IMR-90 (cell line): ENCODE measurements at regions not wholly inside any gene's neighbourhood (a gene's known extent, or its start where the extent isn't known, plus 50 kb on each side); places are given as distances from the start of the nearest gene placed in this dataset.

Experiments
- ATAC-seq: fragments of 200-7000 bp; cut with Tn5 transposase; 2 replicates; pipeline ENCODE4 v1.9.1; 2020; ENCODE audit warnings: low read depth, mild to moderate bottlenecking, moderate library complexity
- BruUV-seq: library from RNA; stranded (reverse); fragments of 400-500 nt; replicated peaks from 2 replicates; lab custom pipeline; 2021; lab: Mats Ljungman, UMichigan
- CTCF ChIA-PET: fragments of 300-600 bp; formaldehyde crosslinking; extraction: SDS; loops from one replicate; lab custom pipeline; 2021; ENCODE audit warnings: antibody characterized with exemption; lab: Yijun Ruan, JAX
- POLR2A ChIA-PET: fragments of 300-600 bp; sonication (Branson Sonifier 250); formaldehyde crosslinking; loops from one replicate; lab custom pipeline; 2022; ENCODE audit warnings: antibody characterized with exemption; ENCODE audit not compliant: unreplicated experiment; lab: Charles Lee
- DNase-seq: peaks from one replicate; pipeline ENCODE4 v3.0.0; 2013
- H2AFZ ChIP-seq: replicated peaks from 2 replicates; pipeline ENCODE3; 2013; ENCODE audit warnings: low read length, mild to moderate bottlenecking; ENCODE audit not compliant: poor library complexity
- H2AK5ac ChIP-seq: 2 replicates; pipeline ENCODE4 v1.6.1; 2013; ENCODE audit warnings: low read depth, low read length, inconsistent platforms
- H2AK9ac ChIP-seq: replicated peaks from 2 replicates; pipeline ENCODE3; 2013; ENCODE audit warnings: mild to moderate bottlenecking, low read depth, low read length, moderate library complexity; ENCODE audit not compliant: poor library complexity
- H2BK120ac ChIP-seq: 2 replicates; pipeline ENCODE4 v1.6.1; 2013; ENCODE audit warnings: low read depth, low read length, inconsistent platforms
- H2BK15ac ChIP-seq: 3 replicates; pipeline ENCODE4 v1.6.1; 2013; ENCODE audit warnings: low read depth, low read length, inconsistent platforms
- H2BK20ac ChIP-seq: 2 replicates; pipeline ENCODE4 v1.6.1; 2013; ENCODE audit warnings: low read depth, mild to moderate bottlenecking, inconsistent platforms, low read length, moderate library complexity
- H2BK5ac ChIP-seq: 2 replicates; pipeline ENCODE4 v1.6.1; 2013; ENCODE audit warnings: mild to moderate bottlenecking, low read depth, low read length, inconsistent platforms; ENCODE audit not compliant: poor library complexity, severe bottlenecking
- H3K14ac ChIP-seq: replicated peaks from 2 replicates; pipeline ENCODE4 v1.6.1; 2013; ENCODE audit warnings: low read depth, low read length, inconsistent platforms
- H3K18ac ChIP-seq: 2 replicates; pipeline ENCODE4 v1.6.1; 2013; ENCODE audit warnings: low read depth, low read length, control low read depth
- H3K23ac ChIP-seq: 2 replicates; pipeline ENCODE4 v1.6.1; 2013; ENCODE audit warnings: low read depth, low read length, inconsistent platforms
- H3K27ac ChIP-seq: 2 replicates; pipeline ENCODE4 v1.5.1; 2013; ENCODE audit warnings: mild to moderate bottlenecking, control low read depth, low read length; ENCODE audit not compliant: insufficient read depth
- H3K27me3 ChIP-seq: 2 replicates; pipeline ENCODE4 v1.6.1; 2013; ENCODE audit warnings: low read length; ENCODE audit not compliant: control insufficient read depth, insufficient read depth
- H3K36me3 ChIP-seq: 2 replicates; pipeline ENCODE4 v1.6.1; 2013; ENCODE audit warnings: low read length, mixed read lengths; ENCODE audit not compliant: control insufficient read depth, insufficient read depth
- H3K4ac ChIP-seq: 2 replicates; pipeline ENCODE4 v1.6.1; 2013; ENCODE audit warnings: low read depth, low read length, inconsistent platforms
- H3K4me1 ChIP-seq: 2 replicates; pipeline ENCODE4 v1.6.1; 2013; ENCODE audit warnings: low read length, mixed read lengths; ENCODE audit not compliant: control insufficient read depth, insufficient read depth
- H3K4me2 ChIP-seq: 2 replicates; pipeline ENCODE4 v1.6.1; 2013; ENCODE audit warnings: low read depth, mild to moderate bottlenecking, control low read depth, low read length, moderate library complexity
- H3K4me3 ChIP-seq: 2 replicates; pipeline ENCODE4 v1.5.1; 2013; ENCODE audit warnings: low read depth, mild to moderate bottlenecking, control low read depth, low read length, moderate library complexity; ENCODE audit not compliant: insufficient read depth
- H3K56ac ChIP-seq: 2 replicates; pipeline ENCODE4 v1.6.1; 2013; ENCODE audit warnings: low read length, inconsistent platforms; ENCODE audit not compliant: insufficient read depth; ENCODE audit errors: extremely low read depth
- H3K79me1 ChIP-seq, 2 experiments: 2 replicates each; pipeline ENCODE4 v1.6.1; 2013; ENCODE audit warnings: low read length in 2 of 2, inconsistent platforms in 1 of 2, low read depth in 1 of 2
- H3K9ac ChIP-seq: 2 replicates; pipeline ENCODE4 v1.6.1; 2013; ENCODE audit warnings: low read depth, low read length, control low read depth
- H3K9me1 ChIP-seq: 2 replicates; pipeline ENCODE4 v1.6.1; 2013; ENCODE audit warnings: low read length, inconsistent platforms; ENCODE audit not compliant: insufficient read depth
- H3K9me3 ChIP-seq: 2 replicates; pipeline ENCODE4 v1.6.1; 2013; ENCODE audit warnings: low read length; ENCODE audit not compliant: control insufficient read depth, insufficient read depth
- H4K20me1 ChIP-seq: 2 replicates; pipeline ENCODE4 v1.6.1; 2013; ENCODE audit warnings: low read length, inconsistent platforms; ENCODE audit not compliant: insufficient read depth
- H4K5ac ChIP-seq: 2 replicates; pipeline ENCODE4 v1.6.1; 2013; ENCODE audit warnings: mild to moderate bottlenecking, low read depth, low read length, control low read depth
- H4K8ac ChIP-seq, 2 experiments: 2 replicates each; pipeline ENCODE4 v1.6.1; 2013; ENCODE audit warnings: low read depth in 2 of 2, low read length in 2 of 2, control low read depth in 1 of 2, inconsistent platforms in 1 of 2
- H4K91ac ChIP-seq: 2 replicates; pipeline ENCODE4 v1.6.1; 2013; ENCODE audit warnings: low read depth, low read length, inconsistent platforms; ENCODE audit not compliant: insufficient read depth
- BHLHE40 ChIP-seq: fragments of 150-350 bp; IDR thresholded peaks from 2 replicates; pipeline ENCODE4 v1.6.1; 2016; ENCODE audit warnings: mild to moderate bottlenecking, low read depth, low read length
- CEBPB ChIP-seq: IDR thresholded peaks from 2 replicates; pipeline ENCODE4 v1.6.1; 2012; ENCODE audit warnings: low read depth, low read length, improper control_type of control experiment
- CHD1 ChIP-seq: IDR thresholded peaks from 2 replicates; pipeline ENCODE4 v1.6.1; 2012; ENCODE audit warnings: low read depth, low read length, improper control_type of control experiment
- FOS ChIP-seq: fragments of 150-350 bp; IDR thresholded peaks from 2 replicates; pipeline ENCODE4 v1.6.1; 2016; ENCODE audit warnings: low read depth, low read length
- MAFK ChIP-seq: IDR thresholded peaks from 2 replicates; pipeline ENCODE4 v1.6.1; 2012; ENCODE audit warnings: low read depth, low read length, improper control_type of control experiment
- MAZ ChIP-seq: IDR thresholded peaks from 2 replicates; pipeline ENCODE4 v1.6.1; 2012; ENCODE audit warnings: low read depth, mild to moderate bottlenecking, low read length, improper control_type of control experiment, moderate library complexity, borderline replicate concordance
- MXI1 ChIP-seq: IDR thresholded peaks from 2 replicates; pipeline ENCODE4 v1.6.1; 2012; ENCODE audit warnings: low read depth, mild to moderate bottlenecking, low read length, moderate library complexity, borderline replicate concordance
- NFE2L2 ChIP-seq: fragments of 150-350 bp; IDR thresholded peaks from 2 replicates; pipeline ENCODE4 v1.6.1; 2016; ENCODE audit warnings: low read depth, mild to moderate bottlenecking, low read length
- RAD21 ChIP-seq: IDR thresholded peaks from 2 replicates; pipeline ENCODE4 v1.6.1; 2012; ENCODE audit warnings: low read length, improper control_type of control experiment
- RCOR1 ChIP-seq: IDR thresholded peaks from 2 replicates; pipeline ENCODE4 v1.6.1; 2012; ENCODE audit warnings: mild to moderate bottlenecking, low read length, improper control_type of control experiment; ENCODE audit not compliant: insufficient replicate concordance
- RFX5 ChIP-seq: IDR thresholded peaks from 2 replicates; pipeline ENCODE4 v1.8.0; 2012; ENCODE audit warnings: low read depth, mild to moderate bottlenecking, low read length, moderate library complexity
- SMC3 ChIP-seq: fragments of 150-350 bp; IDR thresholded peaks from 2 replicates; pipeline ENCODE4 v1.6.1; 2016; ENCODE audit warnings: low read depth, mild to moderate bottlenecking, antibody characterized with exemption, low read length, moderate library complexity
- whole genome bisulfite sequencing, 2 experiments: methylation state at CpG; one replicate each; pipeline versions ENCODE4 v1.1.5 to v1.1.7; 2013; ENCODE audit warnings: missing lambda C conversion rate in 2 of 2; ENCODE audit not compliant: insufficient read length in 1 of 2; ENCODE audit errors: extremely low coverage in 2 of 2; 5-methylcytosine and 5-hydroxymethylcytosine counted together
- dilution Hi-C: fragments of 300-500 bp; cut with HindIII; formaldehyde crosslinking; loops from one replicate; pipeline ENCODE4 v1.14.3; 2018; ENCODE audit warnings: low sequenced_read_pairs; ENCODE audit not compliant: unreplicated experiment
- in situ Hi-C: fragments of 300-500 bp; cut with MboI; formaldehyde crosslinking; loops from 3 replicates; pipeline ENCODE4 v1.14.3; 2019; ENCODE audit warnings: low sequenced_read_pairs, inconsistent platforms, mixed read lengths
- intact Hi-C: fragments of 100-400 bp; cut with micrococcal nuclease; formaldehyde crosslinking; loops from 2 replicates; pipeline ENCODE4 v1.10.0; 2022
- TF ChIP-seq, protein P1 (sequence below): conservative IDR thresholded peaks from 2 replicates; pipeline ENCODE4 v1.5.1; 2012; ENCODE audit warnings: mild to moderate bottlenecking, low read depth, low read length, improper control_type of control experiment
- TF ChIP-seq, protein P2 (sequence below): fragments of 150-350 bp; IDR thresholded peaks from 2 replicates; pipeline ENCODE4 v1.6.1; 2017; ENCODE audit warnings: mild to moderate bottlenecking, antibody characterized with exemption, low read length, low read depth

DNA sequence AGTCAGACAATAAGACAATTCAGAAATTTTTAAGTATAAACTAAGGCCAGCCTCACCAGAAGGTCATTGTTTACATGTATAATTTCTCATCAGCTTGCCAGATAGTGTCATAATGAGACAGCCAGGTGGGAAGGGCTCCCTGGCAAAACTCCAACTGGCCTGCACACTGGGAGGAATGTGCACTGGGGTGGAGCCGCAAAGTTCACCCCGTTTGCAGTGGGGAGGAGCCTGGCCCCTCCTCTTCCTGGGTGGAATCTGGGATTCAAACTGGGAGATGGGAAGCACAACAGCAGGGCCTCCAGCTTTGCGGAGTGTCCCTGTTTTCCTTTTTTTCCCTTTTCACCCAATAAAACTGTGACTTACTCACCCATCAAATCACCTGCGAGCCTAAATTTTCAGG is 329.9 kb downstream of the SMARCA1 start:
- no peak overlapping the region for H2BK20ac ChIP-seq
- H4K20me1 ChIP-seq = no peaks in the 10 kb centered on the region
- in situ Hi-C loops = no loop called here
- no peak overlapping the region for H3K4me2 ChIP-seq
- no peak overlapping the region for H2BK15ac ChIP-seq
- H2AK9ac ChIP-seq = no peak overlapping the region
- H3K18ac ChIP-seq = no peak overlapping the region
- BruUV-seq = no TSS peak
- no peaks in the 10 kb centered on the region for H3K9me1 ChIP-seq
- H2BK5ac ChIP-seq = no peak overlapping the region
- no peak overlapping the region for H4K5ac ChIP-seq
- no peak for DNase-seq
- H3K36me3 ChIP-seq = no peaks in the 10 kb centered on the region
- no peaks in the 10 kb centered on the region for H3K79me1 ChIP-seq
- H4K8ac ChIP-seq = no peak overlapping the region
- ChIA-PET POLR2A (no interaction called here), CTCF (no interaction called here)
- H3K4me1 ChIP-seq = no peaks in the 10 kb centered on the region
- ATAC-seq = no peak
- WGBS, 2 experiments = no CpG with 5 or more reads among the region's 4 CpGs
- H3K14ac ChIP-seq = no peak overlapping the region
- H3K9me3 ChIP-seq = no peaks in the 10 kb centered on the region
- TF ChIP-seq RAD21 = no peak
- no peak for TF ChIP-seq RFX5
- no peak for TF ChIP-seq BHLHE40
- TF ChIP-seq, protein P1, sequence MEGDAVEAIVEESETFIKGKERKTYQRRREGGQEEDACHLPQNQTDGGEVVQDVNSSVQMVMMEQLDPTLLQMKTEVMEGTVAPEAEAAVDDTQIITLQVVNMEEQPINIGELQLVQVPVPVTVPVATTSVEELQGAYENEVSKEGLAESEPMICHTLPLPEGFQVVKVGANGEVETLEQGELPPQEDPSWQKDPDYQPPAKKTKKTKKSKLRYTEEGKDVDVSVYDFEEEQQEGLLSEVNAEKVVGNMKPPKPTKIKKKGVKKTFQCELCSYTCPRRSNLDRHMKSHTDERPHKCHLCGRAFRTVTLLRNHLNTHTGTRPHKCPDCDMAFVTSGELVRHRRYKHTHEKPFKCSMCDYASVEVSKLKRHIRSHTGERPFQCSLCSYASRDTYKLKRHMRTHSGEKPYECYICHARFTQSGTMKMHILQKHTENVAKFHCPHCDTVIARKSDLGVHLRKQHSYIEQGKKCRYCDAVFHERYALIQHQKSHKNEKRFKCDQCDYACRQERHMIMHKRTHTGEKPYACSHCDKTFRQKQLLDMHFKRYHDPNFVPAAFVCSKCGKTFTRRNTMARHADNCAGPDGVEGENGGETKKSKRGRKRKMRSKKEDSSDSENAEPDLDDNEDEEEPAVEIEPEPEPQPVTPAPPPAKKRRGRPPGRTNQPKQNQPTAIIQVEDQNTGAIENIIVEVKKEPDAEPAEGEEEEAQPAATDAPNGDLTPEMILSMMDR = no peak
- TF ChIP-seq NFE2L2 = no peak
- no peak for TF ChIP-seq MXI1
- no peak for TF ChIP-seq MAFK
- TF ChIP-seq SMC3 = no peak
- TF ChIP-seq CEBPB = no peak
- TF ChIP-seq, protein P2, sequence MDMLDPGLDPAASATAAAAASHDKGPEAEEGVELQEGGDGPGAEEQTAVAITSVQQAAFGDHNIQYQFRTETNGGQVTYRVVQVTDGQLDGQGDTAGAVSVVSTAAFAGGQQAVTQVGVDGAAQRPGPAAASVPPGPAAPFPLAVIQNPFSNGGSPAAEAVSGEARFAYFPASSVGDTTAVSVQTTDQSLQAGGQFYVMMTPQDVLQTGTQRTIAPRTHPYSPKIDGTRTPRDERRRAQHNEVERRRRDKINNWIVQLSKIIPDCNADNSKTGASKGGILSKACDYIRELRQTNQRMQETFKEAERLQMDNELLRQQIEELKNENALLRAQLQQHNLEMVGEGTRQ = no peak
- TF ChIP-seq FOS = no peak
- TF ChIP-seq RCOR1 = no peak
- TF ChIP-seq MAZ = no peak
- no peak for TF ChIP-seq CHD1
- dilution Hi-C loops = no loop called here
- H4K91ac ChIP-seq = no peak overlapping the region
- intact Hi-C loops = no loop called here
- no peak overlapping the region for H3K23ac ChIP-seq
- no peak overlapping the region for H3K4ac ChIP-seq
- H2BK120ac ChIP-seq = no peak overlapping the region
- H3K27me3 ChIP-seq = no peaks in the 10 kb centered on the region
- no peak overlapping the region for H3K56ac ChIP-seq
- H3K27ac ChIP-seq = no peak overlapping the region
- no peak overlapping the region for H2AFZ ChIP-seq
- H2AK5ac ChIP-seq = no peak overlapping the region
- no peak overlapping the region for H3K9ac ChIP-seq
- no peak overlapping the region for H3K4me3 ChIP-seq
